ENCODE measurements at regions not wholly inside any gene's neighbourhood (a gene's known extent, or its start where the extent isn't known, plus 50 kb on each side); places are given as distances from the start of the nearest gene placed in this dataset.
"Not testable (repeated sequence)": the region's sequence is repeated elsewhere in the genome, so short reads cannot be mapped to it uniquely, and the experiment has no call there.

DNA sequence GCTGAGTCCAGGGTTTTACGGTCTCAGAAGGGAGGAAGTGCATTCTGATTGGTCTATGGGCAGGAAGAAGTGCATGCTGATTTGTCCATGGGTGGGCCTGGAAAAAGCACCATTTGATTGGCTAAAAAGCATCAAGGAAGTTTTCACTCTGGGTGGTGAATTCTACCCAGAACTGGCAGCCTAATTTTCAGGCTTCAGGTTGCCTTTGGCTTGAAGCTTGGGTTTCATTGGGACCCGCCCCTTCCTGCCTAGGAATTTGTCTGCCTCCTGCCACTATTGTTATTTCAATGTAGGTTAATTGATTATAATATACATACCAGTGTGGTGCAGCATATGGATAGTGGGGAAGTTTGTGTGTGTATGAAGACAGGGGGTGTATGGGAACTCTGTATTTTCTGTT, 1355.9 kb downstream of the SI start:
- peaks cover 4% of the 10 kb centered on the region for H3K9me3 Mint-ChIP-seq
- TF ChIP-seq, protein P1, sequence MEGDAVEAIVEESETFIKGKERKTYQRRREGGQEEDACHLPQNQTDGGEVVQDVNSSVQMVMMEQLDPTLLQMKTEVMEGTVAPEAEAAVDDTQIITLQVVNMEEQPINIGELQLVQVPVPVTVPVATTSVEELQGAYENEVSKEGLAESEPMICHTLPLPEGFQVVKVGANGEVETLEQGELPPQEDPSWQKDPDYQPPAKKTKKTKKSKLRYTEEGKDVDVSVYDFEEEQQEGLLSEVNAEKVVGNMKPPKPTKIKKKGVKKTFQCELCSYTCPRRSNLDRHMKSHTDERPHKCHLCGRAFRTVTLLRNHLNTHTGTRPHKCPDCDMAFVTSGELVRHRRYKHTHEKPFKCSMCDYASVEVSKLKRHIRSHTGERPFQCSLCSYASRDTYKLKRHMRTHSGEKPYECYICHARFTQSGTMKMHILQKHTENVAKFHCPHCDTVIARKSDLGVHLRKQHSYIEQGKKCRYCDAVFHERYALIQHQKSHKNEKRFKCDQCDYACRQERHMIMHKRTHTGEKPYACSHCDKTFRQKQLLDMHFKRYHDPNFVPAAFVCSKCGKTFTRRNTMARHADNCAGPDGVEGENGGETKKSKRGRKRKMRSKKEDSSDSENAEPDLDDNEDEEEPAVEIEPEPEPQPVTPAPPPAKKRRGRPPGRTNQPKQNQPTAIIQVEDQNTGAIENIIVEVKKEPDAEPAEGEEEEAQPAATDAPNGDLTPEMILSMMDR (IDR thresholded peaks at IDR 0.05): no peak
- H3K27ac Mint-ChIP-seq: no peak overlapping the region
- DNase-seq: no peak
- no peaks in the 10 kb centered on the region for H3K4me1 Mint-ChIP-seq
- H3K4me3 Mint-ChIP-seq: no peak overlapping the region
- no peaks in the 10 kb centered on the region for H3K36me3 Mint-ChIP-seq (ENCODE audit: low read depth)
- no peaks in the 10 kb centered on the region for H3K27me3 Mint-ChIP-seq (ENCODE audit: low read depth, poor library complexity)

GRCh38 chr3:163721596-163721995, 1356.7 kb downstream of the SI start:
- peaks cover 4% of the 10 kb centered on the region for H3K9me3 Mint-ChIP-seq

DNA sequence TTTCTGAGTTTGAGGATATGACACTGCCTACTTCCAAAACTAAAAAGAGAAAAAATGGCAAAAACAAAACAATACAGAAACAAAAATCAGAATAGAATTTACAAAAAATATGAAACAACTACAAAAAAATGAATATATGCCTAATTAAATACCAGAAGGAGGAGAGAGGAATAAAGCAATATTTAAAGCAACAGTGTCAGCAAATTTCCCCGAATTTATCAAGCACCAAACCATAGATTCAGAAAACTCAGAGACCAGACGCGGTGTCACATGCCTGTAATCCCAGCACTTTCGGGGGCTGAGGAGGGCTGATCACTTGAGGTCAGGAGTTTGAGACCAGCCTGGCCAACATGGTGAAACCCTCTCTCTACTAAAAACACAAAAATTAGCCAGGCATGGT, 1360.9 kb downstream of the SI start:
- TF ChIP-seq, protein P1 (IDR thresholded peaks at IDR 0.05): no peak
- no peaks in the 10 kb centered on the region for H3K36me3 Mint-ChIP-seq (ENCODE audit: low read depth)
- no peak overlapping the region for H3K4me3 Mint-ChIP-seq
- no peak overlapping the region for H3K27ac Mint-ChIP-seq
- no peaks in the 10 kb centered on the region for H3K4me1 Mint-ChIP-seq
- no peaks in the 10 kb centered on the region for H3K27me3 Mint-ChIP-seq (ENCODE audit: low read depth, poor library complexity)
- no peak for DNase-seq
- peaks cover 4% of the 10 kb centered on the region for H3K9me3 Mint-ChIP-seq

More at GRCh38 chr3:163721596-163721995, 1356.7 kb downstream of the SI start:
- no peak overlapping the region for H3K4me3 Mint-ChIP-seq
- TF ChIP-seq, protein P1 (IDR thresholded peaks at IDR 0.05): no peak
- no peaks in the 10 kb centered on the region for H3K4me1 Mint-ChIP-seq
- H3K27me3 Mint-ChIP-seq (ENCODE audit: low read depth, poor library complexity): no peaks in the 10 kb centered on the region
- H3K27ac Mint-ChIP-seq: no peak overlapping the region
- DNase-seq: no peak
- no peaks in the 10 kb centered on the region for H3K36me3 Mint-ChIP-seq (ENCODE audit: low read depth)

- DNase-seq: no peak
- TF ChIP-seq, protein P1 (IDR thresholded peaks at IDR 0.05): no peak
- Mint-ChIP-seq H3K36me3 (ENCODE audit: low read depth) (no peaks in the 10 kb centered on the region), H3K9me3 (no peaks in the 10 kb centered on the region), H3K27me3 (ENCODE audit: low read depth, poor library complexity) (no peaks in the 10 kb centered on the region), H3K4me3 (no peak overlapping the region), H3K4me1 (no peaks in the 10 kb centered on the region), H3K27ac (peak overlapping the region; percentile 38)
Measured at GRCh38 chr3:163708428-163708827, 1369.9 kb downstream of the SI start.

DNA sequence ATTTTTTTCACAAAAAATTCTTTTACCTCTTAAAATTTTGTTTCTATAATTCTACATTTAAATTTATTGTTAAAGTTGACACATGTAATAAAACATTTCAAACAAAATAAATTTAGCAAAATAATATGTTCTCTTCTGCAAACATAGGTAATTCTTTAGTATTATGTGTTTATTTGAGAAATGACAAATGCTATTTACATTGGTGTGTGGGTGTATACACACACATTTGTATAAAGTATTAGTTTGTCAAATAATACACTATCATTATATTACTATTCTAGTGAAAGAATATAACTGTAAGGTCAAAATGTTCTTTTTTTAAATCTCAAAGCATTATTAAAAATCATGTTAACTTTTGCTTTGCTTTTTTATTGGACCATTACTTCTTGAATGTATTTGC, 1370.6 kb downstream of the SI start:
- no peaks in the 10 kb centered on the region for H3K36me3 Mint-ChIP-seq (ENCODE audit: low read depth)
- no peak overlapping the region for H3K4me3 Mint-ChIP-seq
- no peak for DNase-seq
- no peak overlapping the region for H3K27ac Mint-ChIP-seq
- no peaks in the 10 kb centered on the region for H3K4me1 Mint-ChIP-seq
- no peaks in the 10 kb centered on the region for H3K27me3 Mint-ChIP-seq (ENCODE audit: low read depth, poor library complexity)
- no peaks in the 10 kb centered on the region for H3K9me3 Mint-ChIP-seq
- TF ChIP-seq, protein P1 (IDR thresholded peaks at IDR 0.05): no peak

GRCh38 chr3:163698221-163698620, 1380.1 kb downstream of the SI start:
- H3K27me3 Mint-ChIP-seq (ENCODE audit: low read depth, poor library complexity); H3K4me1 Mint-ChIP-seq; H3K9me3 Mint-ChIP-seq; H3K36me3 Mint-ChIP-seq (ENCODE audit: low read depth); DNase-seq; H3K4me3 Mint-ChIP-seq; H3K27ac Mint-ChIP-seq: not testable (repeated sequence)

All from nephron progenitor cell (in vitro differentiated cells).